Smooth muscle cell (in vitro differentiated cells): ENCODE measurements at regions not wholly inside any gene's neighbourhood (a gene's known extent, or its start where the extent isn't known, plus 50 kb on each side); places are given as distances from the start of the nearest gene placed in this dataset.
"Not testable (repeated sequence)": the region's sequence is repeated elsewhere in the genome, so short reads cannot be mapped to it uniquely, and the experiment has no call there.

ENCODE experiments used
- DNase-seq: peaks from one replicate; lab custom pipeline; 2025; ENCODE audit not compliant: unreplicated experiment; lab: John Stamatoyannopoulos, UW
- H2AFZ ChIP-seq: fragments of 200-600 bp; sonication (generic); 2 replicates; pipeline ENCODE4 v1.6.0; 2016; ENCODE audit warnings: antibody characterized with exemption, low read depth, mild to moderate bottlenecking
- H3F3A ChIP-seq: fragments of 200-600 bp; sonication (generic); 2 replicates; pipeline ENCODE4 v1.6.0; 2017; ENCODE audit warnings: antibody characterized with exemption, low read depth
- H3K27ac ChIP-seq: fragments of 200-600 bp; sonication (generic); 2 replicates; pipeline ENCODE4 v1.5.1; 2016; ENCODE audit warnings: low read depth, mild to moderate bottlenecking
- H3K27me3 ChIP-seq: fragments of 200-600 bp; sonication (generic); 2 replicates; pipeline ENCODE4 v1.6.1; 2016; ENCODE audit warnings: low read depth, mild to moderate bottlenecking
- H3K36me3 ChIP-seq: fragments of 200-600 bp; sonication (generic); 2 replicates; pipeline ENCODE4 v1.5.1; 2016; ENCODE audit warnings: low read depth
- H3K4me1 ChIP-seq: fragments of 200-600 bp; sonication (generic); 2 replicates; pipeline ENCODE4 v1.5.1; 2016; ENCODE audit warnings: low read depth
- H3K4me2 ChIP-seq: fragments of 200-600 bp; sonication (generic); 2 replicates; pipeline ENCODE4 v1.6.0; 2016; ENCODE audit warnings: mild to moderate bottlenecking
- H3K4me3 ChIP-seq: fragments of 200-600 bp; sonication (generic); 2 replicates; pipeline ENCODE4 v1.5.1; 2016; ENCODE audit warnings: mild to moderate bottlenecking
- H3K79me2 ChIP-seq: fragments of 200-600 bp; sonication (generic); 2 replicates; pipeline ENCODE4 v1.6.0; 2016; ENCODE audit warnings: low read depth, mild to moderate bottlenecking
- H3K9ac ChIP-seq: fragments of 200-600 bp; sonication (generic); 2 replicates; pipeline ENCODE4 v1.6.0; 2016; ENCODE audit warnings: low read depth
- H3K9me3 ChIP-seq: fragments of 200-600 bp; sonication (generic); replicated peaks from 2 replicates; pipeline ENCODE4 v1.5.1; 2016; ENCODE audit warnings: low read depth
- H4K20me1 ChIP-seq: fragments of 200-600 bp; sonication (generic); 2 replicates; pipeline ENCODE4 v1.6.0; 2016; ENCODE audit warnings: low read depth
- CTCF ChIP-seq: fragments of 200-600 bp; sonication (generic); IDR thresholded peaks from 2 replicates; pipeline ENCODE4 v1.5.1; 2017; ENCODE audit warnings: borderline replicate concordance, mild to moderate bottlenecking, antibody characterized with exemption; ENCODE audit not compliant: insufficient read depth, poor library complexity, severe bottlenecking
- whole genome bisulfite sequencing: methylation state at CpG from one replicate; pipeline ENCODE4 v1.1.7; 2016; ENCODE audit warnings: low lambda C conversion rate; 5-methylcytosine and 5-hydroxymethylcytosine counted together

GRCh38 chr22:42187646-42188045 is 57.0 kb upstream of the CYP2D6 start:
- Histone ChIP-seq H3K9me3 (no peaks in the 10 kb centered on the region), H3K4me1 (peaks cover 9% of the 10 kb centered on the region), H3K4me2 (no peak overlapping the region), H2AFZ (no peak overlapping the region), H3K27ac (no peak overlapping the region), H3F3A (no peaks in the 10 kb centered on the region), H3K27me3 (no peaks in the 10 kb centered on the region), H3K4me3 (no peak overlapping the region), H4K20me1 (peaks cover 100% of the 10 kb centered on the region), H3K79me2 (peaks cover 58% of the 10 kb centered on the region), H3K36me3 (no peaks in the 10 kb centered on the region), H3K9ac (no peak overlapping the region)
- TF ChIP-seq CTCF = no peak
- no peak for DNase-seq
- 94% methylated on average over 3 of the region's 3 CpGs for WGBS

GRCh38 chr22:42185915-42186439 is 55.4 kb upstream of the CYP2D6 start:
- no peak for TF ChIP-seq CTCF
- DNase-seq = no peak
- Histone ChIP-seq H3K27me3 (no peaks in the 10 kb centered on the region), H3K4me3 (no peak overlapping the region), H3K9me3 (no peaks in the 10 kb centered on the region), H2AFZ (no peak overlapping the region), H3K4me2 (no peak overlapping the region), H3K79me2 (peaks cover 55% of the 10 kb centered on the region), H3K36me3 (no peaks in the 10 kb centered on the region), H3K27ac (no peak overlapping the region), H3K9ac (no peak overlapping the region), H4K20me1 (peaks cover 100% of the 10 kb centered on the region), H3F3A (no peaks in the 10 kb centered on the region), H3K4me1 (peaks cover 9% of the 10 kb centered on the region)
- 82% methylated on average over 2 of the region's 2 CpGs for WGBS

- peaks cover 58% of the 10 kb centered on the region for H3K79me2 ChIP-seq
- no peak for DNase-seq
Measured at GRCh38 chr22:42184852-42185251, 54.2 kb upstream of the CYP2D6 start.

GRCh38 chr22:42183461-42184059 is 53.0 kb upstream of the CYP2D6 start:
- H4K20me1 ChIP-seq = peaks cover 100% of the 10 kb centered on the region
- not testable (repeated sequence) for H3K4me2 ChIP-seq, H2AFZ ChIP-seq, H3K4me3 ChIP-seq, H3K27ac ChIP-seq, H3K36me3 ChIP-seq, H3K9me3 ChIP-seq, H3K27me3 ChIP-seq, H3K4me1 ChIP-seq, H3F3A ChIP-seq, H3K9ac ChIP-seq, DNase-seq
- peaks cover 57% of the 10 kb centered on the region for H3K79me2 ChIP-seq
- 98% methylated on average over 11 of the region's 11 CpGs for WGBS

More at GRCh38 chr22:42184852-42185251, 54.2 kb upstream of the CYP2D6 start:
- WGBS = 33% methylated on average over 4 of the region's 4 CpGs
- Histone ChIP-seq H3K27ac (no peak overlapping the region), H3K36me3 (no peaks in the 10 kb centered on the region), H3K4me2 (no peak overlapping the region), H4K20me1 (peaks cover 100% of the 10 kb centered on the region), H3K27me3 (no peaks in the 10 kb centered on the region), H3K9me3 (no peaks in the 10 kb centered on the region), H3K4me3 (no peak overlapping the region), H3K4me1 (peaks cover 9% of the 10 kb centered on the region), H3K9ac (no peak overlapping the region), H2AFZ (no peak overlapping the region), H3F3A (peaks cover 3% of the 10 kb centered on the region)
- no peak for TF ChIP-seq CTCF
